ENCODE measurements at regions not wholly inside any gene's neighbourhood (a gene's known extent, or its start where the extent isn't known, plus 50 kb on each side); places are given as distances from the start of the nearest gene placed in this dataset.
"Not testable (repeated sequence)": the region's sequence is repeated elsewhere in the genome, so short reads cannot be mapped to it uniquely, and the experiment has no call there.

- DNase-seq, result no peak
- in situ Hi-C loops (cut with HindIII; ENCODE audit: low pct_ligation_motif_present, low sequenced_read_pairs), result no loop called here
- Histone ChIP-seq H3K27ac (no peak overlapping the region), H3K27me3 (replicated peaks) (no peaks in the 10 kb centered on the region), H3K4me3 (ENCODE audit: low read depth, low read length) (no peak overlapping the region), H3K36me3 (replicated peaks) (no peaks in the 10 kb centered on the region)
- TF ChIP-seq, protein P1, sequence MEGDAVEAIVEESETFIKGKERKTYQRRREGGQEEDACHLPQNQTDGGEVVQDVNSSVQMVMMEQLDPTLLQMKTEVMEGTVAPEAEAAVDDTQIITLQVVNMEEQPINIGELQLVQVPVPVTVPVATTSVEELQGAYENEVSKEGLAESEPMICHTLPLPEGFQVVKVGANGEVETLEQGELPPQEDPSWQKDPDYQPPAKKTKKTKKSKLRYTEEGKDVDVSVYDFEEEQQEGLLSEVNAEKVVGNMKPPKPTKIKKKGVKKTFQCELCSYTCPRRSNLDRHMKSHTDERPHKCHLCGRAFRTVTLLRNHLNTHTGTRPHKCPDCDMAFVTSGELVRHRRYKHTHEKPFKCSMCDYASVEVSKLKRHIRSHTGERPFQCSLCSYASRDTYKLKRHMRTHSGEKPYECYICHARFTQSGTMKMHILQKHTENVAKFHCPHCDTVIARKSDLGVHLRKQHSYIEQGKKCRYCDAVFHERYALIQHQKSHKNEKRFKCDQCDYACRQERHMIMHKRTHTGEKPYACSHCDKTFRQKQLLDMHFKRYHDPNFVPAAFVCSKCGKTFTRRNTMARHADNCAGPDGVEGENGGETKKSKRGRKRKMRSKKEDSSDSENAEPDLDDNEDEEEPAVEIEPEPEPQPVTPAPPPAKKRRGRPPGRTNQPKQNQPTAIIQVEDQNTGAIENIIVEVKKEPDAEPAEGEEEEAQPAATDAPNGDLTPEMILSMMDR (IDR thresholded peaks at IDR 0.05; ENCODE audit: low read depth, low read length, missing control alignments), result no peak
Measured at GRCh38 chr2:142707318-142707717, 170.1 kb upstream of the KYNU start.

GRCh38 chr2:142702397-142702796, 175.1 kb upstream of the KYNU start:
- H3K27ac ChIP-seq; DNase-seq; H3K36me3 ChIP-seq (replicated peaks); H3K27me3 ChIP-seq (replicated peaks); in situ Hi-C loops (cut with HindIII; ENCODE audit: low pct_ligation_motif_present, low sequenced_read_pairs); H3K4me3 ChIP-seq (ENCODE audit: low read depth, low read length): not testable (repeated sequence)

GRCh38 chr2:142695350-142696257, 181.9 kb upstream of the KYNU start:
- H3K27ac ChIP-seq; DNase-seq; H3K36me3 ChIP-seq (replicated peaks); H3K27me3 ChIP-seq (replicated peaks); H3K4me3 ChIP-seq (ENCODE audit: low read depth, low read length): not testable (repeated sequence)
- in situ Hi-C loops (cut with HindIII; ENCODE audit: low pct_ligation_motif_present, low sequenced_read_pairs), result loop anchor here (25.0 kb wide), 1 partner anchor 292 kb away; no protein-coding TSS in a partner anchor

GRCh38 chr2:142694282-142694681, 183.2 kb upstream of the KYNU start:
- Histone ChIP-seq H3K4me3 (ENCODE audit: low read depth, low read length) (no peak overlapping the region), H3K36me3 (replicated peaks) (no peaks in the 10 kb centered on the region), H3K27ac (no peak overlapping the region), H3K27me3 (replicated peaks) (no peaks in the 10 kb centered on the region)
- TF ChIP-seq, protein P1 (IDR thresholded peaks at IDR 0.05; ENCODE audit: low read depth, low read length, missing control alignments), result no peak
- no peak for DNase-seq
- in situ Hi-C loops (cut with HindIII; ENCODE audit: low pct_ligation_motif_present, low sequenced_read_pairs), result loop anchor here (25.0 kb wide), 1 partner anchor 293 kb away; no protein-coding TSS in a partner anchor

DNA sequence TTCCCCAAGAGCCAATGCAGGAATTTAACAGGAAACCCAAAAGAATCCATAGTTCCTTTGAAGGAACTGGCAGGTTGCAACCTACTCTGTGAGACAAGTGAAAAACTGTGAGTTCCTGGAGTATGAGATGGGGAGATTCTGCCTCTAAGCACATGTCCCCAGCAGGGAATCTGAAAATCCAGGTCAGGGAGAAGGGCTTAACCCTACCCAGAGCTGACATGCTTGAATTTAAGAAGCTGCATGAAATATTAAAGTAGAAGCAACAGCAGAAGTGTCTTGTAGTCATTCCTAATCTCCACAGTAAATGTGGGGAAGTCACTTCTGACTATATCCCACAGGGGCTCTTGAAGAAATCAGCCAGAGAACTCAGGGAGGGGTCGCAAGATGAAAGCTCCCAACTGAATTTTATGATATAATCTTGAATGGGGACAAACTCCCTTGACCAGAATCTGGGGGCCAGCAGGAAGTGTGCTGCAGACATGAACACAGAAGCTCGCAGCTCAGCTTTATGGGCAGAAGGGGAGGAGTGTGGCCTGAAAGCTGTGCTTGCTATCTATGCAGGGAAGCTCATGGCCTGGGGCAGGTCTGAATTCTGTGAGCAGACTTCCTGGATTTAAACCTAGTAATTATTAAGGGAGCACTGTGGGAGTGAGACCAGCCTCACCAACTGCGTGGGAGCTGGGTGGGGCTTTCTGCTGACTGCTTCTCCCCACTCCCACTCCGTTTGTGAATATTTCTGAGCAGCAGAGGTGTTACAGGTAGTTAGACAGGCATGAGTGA, 184.1 kb upstream of the KYNU start:
- Histone ChIP-seq H3K36me3 (replicated peaks) (no peaks in the 10 kb centered on the region), H3K4me3 (ENCODE audit: low read depth, low read length) (no peak overlapping the region), H3K27ac (no peak overlapping the region), H3K27me3 (replicated peaks) (no peaks in the 10 kb centered on the region)
- in situ Hi-C loops (cut with HindIII; ENCODE audit: low pct_ligation_motif_present, low sequenced_read_pairs), result loop anchor here (25.0 kb wide), 1 partner anchor 294 kb away; no protein-coding TSS in a partner anchor
- TF ChIP-seq, protein P1 (IDR thresholded peaks at IDR 0.05; ENCODE audit: low read depth, low read length, missing control alignments), result no peak
- no peak for DNase-seq

DNA sequence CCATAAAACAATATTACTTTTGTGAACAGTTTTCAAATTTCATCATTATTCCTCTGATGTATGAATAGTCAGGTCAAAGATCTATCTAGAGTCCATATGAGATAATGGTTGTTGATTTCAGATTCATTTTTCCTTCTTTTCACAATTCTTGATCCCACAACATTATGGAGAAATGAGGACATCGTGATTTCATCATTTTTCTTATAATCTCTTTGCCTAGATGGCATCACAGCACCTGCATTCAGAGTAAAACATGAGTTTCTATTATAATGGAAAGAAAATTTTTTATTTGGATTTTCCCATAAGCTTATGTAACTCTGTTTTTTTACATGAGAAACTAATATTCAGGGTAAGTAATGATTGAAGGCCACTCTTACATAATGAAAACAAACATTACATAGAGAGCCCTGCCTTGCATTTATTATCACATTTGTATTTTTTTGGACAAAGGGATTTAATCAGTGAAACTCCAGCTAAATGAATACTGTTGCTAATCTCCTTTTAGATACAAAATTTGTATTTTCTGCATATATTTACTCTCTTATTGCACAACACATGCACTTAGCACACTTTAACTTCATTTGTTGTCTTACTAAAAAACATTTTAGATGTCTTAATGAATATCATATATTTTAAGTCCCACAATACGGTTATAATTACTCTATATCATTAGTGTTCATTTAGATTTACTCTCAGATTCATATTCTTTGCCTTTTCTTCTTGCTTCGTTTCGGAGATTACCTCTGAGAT, 188.4 kb upstream of the KYNU start:
- in situ Hi-C loops (cut with HindIII; ENCODE audit: low pct_ligation_motif_present, low sequenced_read_pairs), result loop anchor here (25.0 kb wide), 1 partner anchor 298 kb away; no protein-coding TSS in a partner anchor
- H3K4me3 ChIP-seq (ENCODE audit: low read depth, low read length), result no peak overlapping the region
- no peaks in the 10 kb centered on the region for H3K27me3 ChIP-seq (replicated peaks)
- TF ChIP-seq, protein P1 (IDR thresholded peaks at IDR 0.05; ENCODE audit: low read depth, low read length, missing control alignments), result no peak
- no peak for DNase-seq
- no peaks in the 10 kb centered on the region for H3K36me3 ChIP-seq (replicated peaks)
- no peak overlapping the region for H3K27ac ChIP-seq
